DMS153 treated with DMSO at 0.1 percent for 48 hours (cell line): ENCODE measurements at regions not wholly inside any gene's neighbourhood (a gene's known extent, or its start where the extent isn't known, plus 50 kb on each side); places are given as distances from the start of the nearest gene placed in this dataset.

Experiments used
- DNase-seq: peaks from one replicate; lab custom pipeline; 2025; ENCODE audit not compliant: unreplicated experiment; lab: John Stamatoyannopoulos, UW

DNA sequence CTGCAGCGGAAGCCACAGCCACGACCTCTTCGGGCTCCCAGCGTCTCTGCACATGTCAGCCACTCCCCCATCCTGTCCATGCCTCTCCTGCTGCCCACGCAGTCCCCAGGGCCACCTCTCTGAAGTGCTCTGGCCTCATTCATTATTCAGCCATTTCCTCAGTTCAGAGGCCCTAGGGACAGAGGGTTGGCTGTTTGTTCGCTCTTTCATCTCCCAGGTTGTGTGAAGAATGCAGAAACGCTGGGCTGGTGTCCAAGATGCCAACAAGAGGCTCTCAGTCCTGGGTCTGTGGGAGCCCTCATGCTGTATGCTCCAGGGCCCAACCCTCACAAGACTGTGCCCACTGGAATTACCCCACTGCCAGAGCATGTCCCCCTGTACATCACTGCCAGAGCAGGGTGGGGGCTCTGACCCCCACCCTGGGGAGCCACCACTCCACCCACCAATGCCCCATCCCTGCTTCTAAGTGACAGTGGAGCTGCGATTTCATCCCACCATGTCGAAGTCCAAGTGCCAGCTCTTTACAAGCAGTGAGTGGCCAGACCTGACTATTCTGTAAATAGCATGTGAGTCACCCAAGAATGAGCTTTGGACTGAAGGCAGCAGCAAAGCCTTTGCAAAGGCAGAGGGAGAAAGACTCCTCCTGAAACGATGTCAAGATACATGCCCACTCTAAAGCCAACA lies 209.6 kb downstream of the BUD13 start:
- peak; percentile 78 for DNase-seq

- DNase-seq, result no peak
Observed at GRCh38 chr11:116560589-116560988, 212.2 kb downstream of the BUD13 start.

DNA sequence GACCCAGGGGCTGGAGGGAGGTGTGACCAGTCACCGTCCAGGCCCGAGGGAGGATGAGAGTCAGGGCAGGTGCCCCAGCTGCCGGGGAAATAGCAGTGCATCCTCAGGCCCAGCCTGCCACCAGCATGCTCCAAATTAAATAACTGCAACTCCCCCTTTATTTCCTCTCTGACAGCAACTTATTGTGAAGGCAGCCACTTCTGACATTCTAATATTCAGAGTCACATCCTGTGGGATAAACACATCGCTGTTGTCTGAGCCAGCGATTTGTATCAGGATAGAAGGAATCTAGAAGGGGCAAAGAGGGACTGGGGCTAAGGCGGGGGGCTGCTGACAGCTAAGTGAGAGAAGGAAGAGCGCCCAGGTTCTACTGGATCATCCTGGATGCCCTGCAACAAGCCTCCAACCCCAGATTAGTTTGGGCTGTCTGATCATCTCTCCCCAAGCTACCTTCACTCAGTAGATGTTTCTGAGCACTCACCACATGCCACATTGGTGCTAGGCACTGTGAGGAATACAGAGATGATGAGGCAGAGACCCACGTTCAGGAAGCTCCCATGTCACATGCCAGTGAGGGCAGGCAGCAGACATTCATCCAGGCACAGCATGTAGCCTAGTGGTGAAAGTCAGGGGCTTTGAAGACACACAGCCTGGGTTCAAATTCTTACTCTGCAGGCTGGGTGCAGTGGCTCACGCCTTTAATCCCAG lies 214.1 kb downstream of the BUD13 start:
- DNase-seq, result no peak

GRCh38 chr11:116557282-116557681 lies 215.5 kb downstream of the BUD13 start:
- DNase-seq, result no peak

- no peak for DNase-seq
Observed at GRCh38 chr11:116556483-116556882, 216.3 kb downstream of the BUD13 start.

DNA sequence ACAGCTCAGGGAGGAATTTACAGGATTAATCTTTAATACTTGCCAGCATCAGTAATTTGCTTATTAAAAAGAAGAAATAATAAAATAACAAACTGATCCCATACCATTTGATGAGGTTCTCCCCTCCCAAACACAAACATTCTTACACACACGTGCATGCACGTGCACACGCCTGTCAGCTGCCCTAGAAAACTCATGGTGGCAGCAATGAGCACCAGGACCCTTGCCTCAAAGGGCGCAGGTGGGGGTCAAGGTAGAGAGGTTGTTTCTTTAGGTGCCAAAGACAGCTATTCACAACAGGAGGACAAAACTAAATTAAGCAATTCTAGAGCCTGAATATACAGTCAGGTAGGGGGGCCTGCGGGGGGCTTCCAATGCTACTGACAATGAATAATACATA lies 219.3 kb downstream of the BUD13 start:
- no peak for DNase-seq

GRCh38 chr11:116551576-116551975 lies 221.2 kb downstream of the BUD13 start:
- DNase-seq, result no peak

GRCh38 chr11:116548256-116548655 lies 224.5 kb downstream of the BUD13 start:
- no peak for DNase-seq

GRCh38 chr11:116547571-116547970 lies 225.2 kb downstream of the BUD13 start:
- no peak for DNase-seq

GRCh38 chr11:116545912-116546311 lies 226.9 kb downstream of the BUD13 start:
- no peak for DNase-seq

DNA sequence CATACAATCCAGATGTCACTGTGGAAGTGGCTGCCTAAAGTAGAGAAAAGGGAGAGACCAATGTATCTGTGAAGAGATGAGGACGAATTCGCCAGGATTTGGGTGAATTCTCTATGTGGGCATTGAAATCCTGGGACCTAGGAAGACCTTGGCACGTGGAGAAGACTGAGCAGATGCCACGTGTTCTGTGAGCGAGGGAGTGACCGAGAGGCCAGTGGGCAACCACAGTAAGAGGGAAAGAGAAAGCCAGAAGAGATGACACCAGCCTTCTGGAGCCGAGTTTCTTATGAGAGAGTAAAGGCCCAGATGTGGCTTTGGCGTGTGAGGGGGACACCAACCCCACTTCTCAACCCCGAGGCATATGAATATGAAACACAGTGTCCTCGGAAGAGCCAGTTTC lies 228.1 kb downstream of the BUD13 start:
- DNase-seq, result no peak

DNA sequence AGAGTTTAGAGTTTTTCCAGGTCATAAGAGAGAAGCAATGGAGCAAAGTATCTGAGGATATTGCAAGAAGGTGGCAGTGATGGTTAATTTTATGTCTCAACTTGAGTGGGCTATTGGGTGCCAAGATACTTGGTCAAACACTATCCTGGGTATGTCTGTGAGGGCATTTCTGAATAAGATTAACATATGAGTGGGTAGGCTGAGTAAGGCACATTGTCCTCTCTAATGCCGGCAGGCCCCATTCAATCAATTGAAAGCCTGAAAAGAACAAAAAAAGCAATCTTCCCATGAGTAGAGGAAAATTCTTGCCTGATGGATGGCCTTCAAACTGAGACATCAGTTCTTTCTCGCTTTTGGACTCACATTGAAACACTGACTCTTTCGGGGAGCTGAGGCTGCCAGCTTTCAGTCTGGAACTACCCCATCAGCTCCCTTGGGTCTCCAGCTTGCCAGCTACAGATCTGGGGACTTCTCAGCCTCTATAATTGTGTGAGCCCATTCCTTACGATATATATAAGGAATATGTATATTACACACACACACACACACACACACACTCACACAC lies 228.8 kb downstream of the BUD13 start:
- no peak for DNase-seq

DNA sequence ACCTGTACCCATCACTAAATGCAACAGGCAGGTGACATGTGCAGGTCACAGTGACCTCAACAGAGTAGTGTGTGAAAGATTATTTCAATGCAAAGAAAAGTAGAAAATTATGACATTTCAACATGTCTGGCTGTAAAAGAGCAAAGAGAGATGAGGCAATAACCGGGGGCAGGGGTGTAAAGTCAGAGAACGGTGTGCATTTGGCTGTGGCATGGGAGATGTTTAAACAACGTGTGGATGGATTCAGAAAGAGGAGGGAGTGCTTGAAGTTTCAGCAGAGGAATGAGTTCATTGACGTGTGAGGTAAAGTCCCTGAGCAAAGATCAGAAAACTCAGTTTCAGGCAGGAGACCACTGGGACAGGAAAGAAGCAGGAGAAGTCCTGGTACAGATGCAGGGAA lies 229.7 kb downstream of the BUD13 start:
- DNase-seq, result no peak

GRCh38 chr11:116542406-116542805 lies 230.4 kb downstream of the BUD13 start:
- no peak for DNase-seq

- DNase-seq, result no peak
Observed at GRCh38 chr11:116541460-116541859, 231.3 kb downstream of the BUD13 start.

GRCh38 chr11:116540645-116541304 lies 232.0 kb downstream of the BUD13 start:
- no peak for DNase-seq

DNA sequence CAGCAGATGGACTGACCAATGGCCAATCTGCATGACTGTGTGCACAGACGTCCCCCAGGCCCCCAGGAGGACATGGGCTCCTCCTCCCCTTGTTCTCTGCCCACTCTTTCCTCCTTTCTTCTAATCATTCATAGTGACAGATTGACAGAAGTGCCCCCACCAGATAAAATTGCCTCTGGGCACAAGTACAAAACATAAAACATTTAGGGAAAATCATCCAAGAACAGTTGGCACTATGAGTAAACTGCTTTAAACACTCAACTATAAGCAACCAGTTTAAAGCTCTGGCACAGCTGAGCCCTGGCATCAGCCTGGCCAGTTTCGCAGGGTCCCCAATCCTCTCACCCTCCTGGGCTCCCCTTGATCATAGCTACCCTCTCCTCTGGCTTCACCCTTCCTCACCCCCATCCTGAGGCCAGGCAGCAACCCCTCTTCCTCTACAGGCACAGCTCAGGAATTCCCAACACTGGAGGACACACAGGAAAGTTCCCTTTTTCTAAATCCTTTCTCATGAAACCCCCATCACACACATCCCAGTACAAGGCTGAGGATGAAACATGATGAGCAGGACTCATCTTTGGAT lies 232.9 kb downstream of the BUD13 start:
- no peak for DNase-seq

GRCh38 chr11:116539211-116539610 lies 233.6 kb downstream of the BUD13 start:
- DNase-seq, result no peak

- DNase-seq, result no peak
Observed at GRCh38 chr11:116538677-116539076, 234.1 kb downstream of the BUD13 start.

DNA sequence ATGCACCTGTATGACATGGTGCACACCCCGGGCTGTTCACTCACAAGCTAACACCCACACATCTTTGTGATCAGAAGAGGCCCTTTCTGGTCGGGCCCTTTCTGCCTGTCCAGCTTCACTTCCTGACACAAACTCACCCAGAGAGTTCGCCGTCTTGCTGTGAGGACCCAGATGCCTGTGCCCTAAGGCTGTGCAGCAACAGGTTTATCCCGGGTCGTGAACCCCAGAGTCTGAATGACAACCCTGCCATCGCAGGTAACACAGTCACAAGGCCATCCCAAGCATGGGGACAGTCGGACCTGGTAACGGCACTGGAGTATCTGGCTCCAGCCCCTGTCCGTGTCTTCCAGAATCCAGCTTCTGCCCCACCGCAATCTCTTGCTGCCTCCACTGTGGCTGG lies 235.1 kb downstream of the BUD13 start:
- DNase-seq, result no peak

- DNase-seq, result no peak
Observed at GRCh38 chr11:116537121-116537520, 235.7 kb downstream of the BUD13 start.

DNA sequence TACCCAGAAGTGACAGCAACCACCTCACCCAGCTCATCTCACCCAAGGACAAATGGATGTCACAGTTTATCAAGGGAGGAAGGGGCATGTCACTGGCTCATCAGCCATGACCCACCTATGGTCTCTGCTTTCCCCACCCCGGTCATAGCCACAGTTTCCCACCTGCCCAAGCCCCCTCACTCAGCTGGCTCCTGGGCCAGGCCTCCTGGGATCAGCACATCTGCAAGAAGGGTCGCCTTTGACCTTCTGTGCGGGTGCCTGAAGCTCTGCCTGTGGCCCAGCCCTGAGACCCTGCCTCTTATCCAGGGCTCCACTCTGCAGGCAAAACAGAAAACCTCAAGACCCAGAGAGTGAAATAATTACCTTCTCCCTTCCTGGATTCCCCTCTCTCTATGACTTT lies 236.4 kb downstream of the BUD13 start:
- no peak for DNase-seq
